GM10847 (cell line): ENCODE measurements at regions not wholly inside any gene's neighbourhood (a gene's known extent, or its start where the extent isn't known, plus 50 kb on each side); places are given as distances from the start of the nearest gene placed in this dataset.

Experiments used
- POLR2A ChIP-seq: IDR thresholded peaks from 2 replicates; pipeline ENCODE4 v1.6.1; 2011; ENCODE audit not compliant: insufficient read length; ENCODE audit errors: extremely low read depth

GRCh38 chrX:74211911-74212310 is 92.1 kb upstream of the ZCCHC13 start:
- no peak for TF ChIP-seq POLR2A

GRCh38 chrX:74207539-74207938 is 96.4 kb upstream of the ZCCHC13 start:
- TF ChIP-seq POLR2A = no peak

- no peak for TF ChIP-seq POLR2A
Observed at GRCh38 chrX:74195605-74196004, 108.4 kb upstream of the ZCCHC13 start.

GRCh38 chrX:74195120-74195519 is 108.9 kb upstream of the ZCCHC13 start:
- no peak for TF ChIP-seq POLR2A

GRCh38 chrX:74187211-74187610 is 116.8 kb upstream of the ZCCHC13 start:
- TF ChIP-seq POLR2A = no peak

DNA sequence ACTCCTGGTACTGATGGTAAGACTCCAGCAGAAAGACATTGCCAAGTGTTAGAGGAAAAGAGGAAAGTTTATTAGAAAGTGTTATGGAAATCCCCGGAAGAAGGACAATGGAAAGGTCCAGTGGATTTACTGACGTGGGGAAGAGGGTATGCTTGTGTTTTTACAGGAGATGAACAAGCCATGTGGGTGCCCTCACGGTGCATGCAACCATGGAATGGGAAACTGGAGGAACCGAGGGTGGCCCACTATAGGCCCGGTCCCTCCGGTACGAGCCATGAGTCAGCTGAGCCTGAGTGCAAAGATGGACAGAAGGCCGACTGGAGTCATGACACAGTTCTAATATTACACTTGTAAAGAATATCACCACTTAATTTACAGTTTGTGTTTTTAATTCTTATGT is 123.3 kb upstream of the ZCCHC13 start:
- TF ChIP-seq POLR2A = no peak

DNA sequence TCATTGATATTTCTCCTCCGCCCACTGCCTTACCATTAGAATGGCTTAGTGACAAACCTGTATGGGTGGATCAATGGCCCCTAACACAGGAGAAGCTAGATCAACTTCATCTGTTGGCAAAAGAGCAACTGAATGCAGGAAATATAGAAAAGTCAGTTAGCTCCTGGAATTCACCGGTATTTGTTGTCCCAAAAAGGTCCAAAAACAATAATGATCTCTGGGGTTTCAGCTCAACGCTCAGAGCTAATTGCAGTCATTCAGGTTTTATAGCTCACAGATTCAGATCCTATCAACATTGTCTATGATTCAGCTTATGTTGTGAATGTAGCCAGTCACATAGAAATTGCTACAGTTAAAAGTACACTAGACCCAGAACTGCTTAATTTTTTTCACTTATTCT is 124.0 kb upstream of the ZCCHC13 start:
- TF ChIP-seq POLR2A = no peak

DNA sequence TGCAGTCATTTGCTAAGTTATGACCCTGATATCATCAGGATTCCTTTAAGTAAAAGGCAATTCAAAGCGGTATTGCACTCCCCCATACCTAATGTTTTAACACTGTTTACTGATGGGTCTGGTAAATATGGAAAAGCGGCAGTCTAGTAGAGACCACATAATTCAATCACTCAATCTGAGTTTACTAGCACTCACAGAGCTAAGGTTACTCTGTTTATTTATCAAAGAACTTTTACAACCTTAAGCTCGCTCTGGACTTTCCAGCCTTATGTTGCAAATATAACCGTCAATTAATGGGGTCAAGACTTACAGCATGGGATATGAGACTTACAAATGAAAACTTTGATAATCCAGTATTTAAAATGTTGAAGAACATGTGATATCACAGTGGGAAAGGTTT is 124.5 kb upstream of the ZCCHC13 start:
- no peak for TF ChIP-seq POLR2A

DNA sequence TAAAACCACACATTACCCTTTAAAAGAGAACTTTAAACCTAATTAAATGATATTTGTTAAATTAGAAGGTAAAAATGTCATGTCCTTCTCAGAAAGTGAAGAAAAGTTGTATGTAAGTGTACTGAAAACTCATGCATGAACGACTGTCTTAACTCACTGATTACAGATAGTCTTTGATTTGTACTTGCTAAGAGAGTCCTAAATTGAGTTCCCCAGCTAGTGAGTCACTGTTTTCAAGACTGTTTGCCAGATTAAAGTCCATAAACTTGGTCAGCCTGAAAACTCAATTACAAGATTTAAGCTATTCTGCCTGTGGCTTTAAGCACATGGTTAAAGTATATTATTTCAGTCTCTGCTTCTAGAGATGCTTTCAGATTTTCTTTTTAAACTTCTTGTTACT is 124.9 kb upstream of the ZCCHC13 start:
- no peak for TF ChIP-seq POLR2A

GRCh38 chrX:74178536-74178935 is 125.4 kb upstream of the ZCCHC13 start:
- TF ChIP-seq POLR2A = no peak

DNA sequence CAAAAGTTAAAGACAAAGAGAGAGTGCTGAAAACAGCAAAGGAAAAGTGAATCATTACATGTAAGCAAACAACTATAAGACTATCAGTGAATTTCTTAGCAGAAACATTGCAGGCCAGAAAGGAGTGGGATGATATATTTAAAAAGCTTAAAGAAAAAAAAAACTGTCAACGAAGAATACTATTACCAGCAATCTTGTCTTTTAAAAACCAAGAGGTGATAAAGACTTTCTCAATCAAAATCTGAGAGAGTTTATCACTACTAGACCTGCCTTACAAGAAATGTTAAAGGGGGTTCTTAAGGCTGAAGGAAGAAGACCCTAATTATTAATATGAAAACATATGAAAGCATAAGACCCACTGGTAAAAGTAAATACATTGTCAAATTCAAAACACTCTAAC is 132.5 kb upstream of the ZCCHC13 start:
- no peak for TF ChIP-seq POLR2A

DNA sequence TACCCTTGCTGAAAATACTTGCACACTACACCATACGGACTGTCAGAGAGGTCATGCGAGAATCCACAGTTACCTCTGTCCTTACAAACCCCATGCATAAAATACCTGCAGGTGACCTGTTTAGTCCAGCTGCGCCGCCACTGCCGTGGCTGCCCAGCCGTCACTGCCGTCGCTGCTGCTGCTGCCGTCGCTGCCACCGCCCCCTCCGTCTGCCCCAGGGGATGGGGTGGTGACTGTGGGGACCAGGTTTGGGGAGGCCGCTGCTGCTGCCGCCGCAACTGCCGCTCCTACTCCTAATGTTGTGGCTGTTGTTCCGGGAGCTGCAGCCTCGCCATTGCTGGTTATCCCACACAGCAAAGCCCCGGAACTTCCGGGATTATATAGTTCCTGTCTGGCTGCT is 141.8 kb upstream of the ZCCHC13 start:
- no peak for TF ChIP-seq POLR2A

GRCh38 chrX:74160816-74161215 is 143.2 kb upstream of the ZCCHC13 start:
- no peak for TF ChIP-seq POLR2A

- TF ChIP-seq POLR2A = no peak
Observed at GRCh38 chrX:74160358-74160757, 143.6 kb upstream of the ZCCHC13 start.

- TF ChIP-seq POLR2A = no peak
Observed at GRCh38 chrX:74147439-74147838, 156.5 kb upstream of the ZCCHC13 start.

- TF ChIP-seq POLR2A = no peak
Observed at GRCh38 chrX:74138943-74139342, 165.0 kb upstream of the ZCCHC13 start.

GRCh38 chrX:74133156-74133796 is 170.7 kb upstream of the ZCCHC13 start:
- no peak for TF ChIP-seq POLR2A

- TF ChIP-seq POLR2A = no peak
Observed at GRCh38 chrX:74132280-74132679, 171.7 kb upstream of the ZCCHC13 start.
